ENCODE measurements at regions not wholly inside any gene's neighbourhood (a gene's known extent, or its start where the extent isn't known, plus 50 kb on each side); places are given as distances from the start of the nearest gene placed in this dataset.

GRCh38 chr3:106175276-106175675 lies 306.5 kb upstream of the CBLB start:
- no peak for TF ChIP-seq CTCF (IDR thresholded peaks at IDR 0.05; ENCODE audit: low read depth, low read length)
- no peak for DNase-seq (ENCODE audit: extremely low read depth, low read depth)

- TF ChIP-seq CTCF (IDR thresholded peaks at IDR 0.05; ENCODE audit: low read depth, low read length), result no peak
- no peak for DNase-seq (ENCODE audit: extremely low read depth, low read depth)
Measured at GRCh38 chr3:106176734-106177133, 307.9 kb upstream of the CBLB start.

GRCh38 chr3:106182950-106183511 lies 314.2 kb upstream of the CBLB start:
- no peak for TF ChIP-seq CTCF (IDR thresholded peaks at IDR 0.05; ENCODE audit: low read depth, low read length)
- no peak for DNase-seq (ENCODE audit: extremely low read depth, low read depth)

- no peak for TF ChIP-seq CTCF (IDR thresholded peaks at IDR 0.05; ENCODE audit: low read depth, low read length)
- peak; percentile 29 for DNase-seq (ENCODE audit: extremely low read depth, low read depth)
Measured at GRCh38 chr3:106183762-106184391, 315.1 kb upstream of the CBLB start.

- no peak for TF ChIP-seq CTCF (IDR thresholded peaks at IDR 0.05; ENCODE audit: low read depth, low read length)
- no peak for DNase-seq (ENCODE audit: extremely low read depth, low read depth)
Measured at GRCh38 chr3:106184540-106185457, 316.0 kb upstream of the CBLB start.

GRCh38 chr3:106185949-106186348 lies 317.1 kb upstream of the CBLB start:
- TF ChIP-seq CTCF (IDR thresholded peaks at IDR 0.05; ENCODE audit: low read depth, low read length), result no peak
- DNase-seq (ENCODE audit: extremely low read depth, low read depth), result no peak

- TF ChIP-seq CTCF (IDR thresholded peaks at IDR 0.05; ENCODE audit: low read depth, low read length), result no peak
- no peak for DNase-seq (ENCODE audit: extremely low read depth, low read depth)
Measured at GRCh38 chr3:106190296-106190695, 321.5 kb upstream of the CBLB start.
